ENCODE measurements at regions not wholly inside any gene's neighbourhood (a gene's known extent, or its start where the extent isn't known, plus 50 kb on each side); places are given as distances from the start of the nearest gene placed in this dataset.
"Not testable (repeated sequence)": the region's sequence is repeated elsewhere in the genome, so short reads cannot be mapped to it uniquely, and the experiment has no call there.

DNA sequence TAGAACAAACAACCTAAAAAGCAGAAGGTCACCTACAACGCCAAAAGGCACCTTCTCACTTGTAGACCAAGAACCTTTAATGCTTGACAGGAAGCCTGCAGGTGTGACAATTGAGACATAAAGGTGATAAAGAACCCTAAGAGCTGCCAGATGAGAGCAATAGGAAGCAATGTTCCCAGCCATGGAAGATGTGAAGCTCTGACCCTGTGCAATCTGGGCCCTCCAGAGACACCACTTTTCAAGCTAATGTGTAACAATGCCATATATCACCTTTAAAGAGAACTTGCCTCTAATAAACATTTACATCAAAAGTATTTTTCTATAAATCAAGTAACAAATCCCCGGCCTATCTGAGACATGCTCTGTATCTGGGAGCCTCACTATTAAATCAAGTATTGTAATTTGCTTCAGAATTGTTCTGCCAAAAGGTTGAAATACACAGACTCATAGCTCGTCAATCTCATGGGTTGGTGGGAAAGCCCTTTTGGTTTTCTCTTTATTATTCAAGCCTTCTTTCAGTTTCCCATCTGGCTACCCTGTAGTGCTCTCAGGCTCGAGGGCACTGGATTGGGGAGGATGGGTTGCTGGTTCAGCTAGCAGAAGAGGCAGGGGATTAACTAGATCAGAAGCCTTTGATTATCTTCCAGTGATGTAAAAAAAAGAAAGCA, 368.9 kb downstream of the BUD13 start:
- DNase-seq = no peak

DNA sequence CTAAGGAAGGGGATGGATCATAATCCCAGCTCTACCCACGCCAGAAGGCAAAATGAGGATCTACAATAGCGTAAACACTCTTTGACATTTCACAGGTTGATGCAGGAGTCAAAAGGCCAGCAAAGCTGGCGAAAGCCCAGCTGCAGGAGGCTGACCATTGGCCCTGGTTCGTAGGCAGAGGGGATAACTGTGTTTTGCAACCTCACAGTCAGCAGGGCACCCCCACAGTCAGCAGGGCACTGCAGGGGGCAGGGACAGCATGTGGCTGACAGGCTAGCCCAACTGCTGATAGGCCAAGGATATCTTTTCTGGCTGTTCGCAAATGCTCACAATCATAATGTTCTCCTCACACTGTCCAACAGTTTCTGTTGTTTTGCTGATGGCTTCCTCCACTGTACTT, 372.7 kb downstream of the BUD13 start:
- no peak for DNase-seq

DNA sequence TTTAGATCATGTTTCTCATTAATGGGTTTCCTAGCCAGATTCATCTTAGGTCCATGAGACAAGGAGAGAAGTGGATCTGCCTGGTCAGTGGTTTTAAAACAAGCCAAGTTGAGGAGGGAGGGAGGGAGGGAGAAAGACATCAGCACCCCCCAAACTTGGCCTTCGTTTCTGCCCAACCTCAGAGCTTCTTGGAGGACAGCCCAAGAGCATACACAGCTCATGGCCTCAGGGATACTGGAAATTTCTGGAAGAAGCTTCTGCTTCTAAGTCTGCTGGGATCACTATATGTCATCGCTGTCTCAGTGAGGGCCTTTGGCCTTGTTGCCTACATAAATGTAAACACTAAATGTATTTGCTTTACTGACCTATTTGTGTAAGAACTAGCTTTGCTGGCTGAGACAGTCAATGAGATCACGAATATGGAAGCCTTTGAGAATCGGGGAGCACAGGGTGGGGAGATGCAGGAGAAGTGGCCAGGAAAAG, 375.1 kb downstream of the BUD13 start:
- no peak for DNase-seq

DNA sequence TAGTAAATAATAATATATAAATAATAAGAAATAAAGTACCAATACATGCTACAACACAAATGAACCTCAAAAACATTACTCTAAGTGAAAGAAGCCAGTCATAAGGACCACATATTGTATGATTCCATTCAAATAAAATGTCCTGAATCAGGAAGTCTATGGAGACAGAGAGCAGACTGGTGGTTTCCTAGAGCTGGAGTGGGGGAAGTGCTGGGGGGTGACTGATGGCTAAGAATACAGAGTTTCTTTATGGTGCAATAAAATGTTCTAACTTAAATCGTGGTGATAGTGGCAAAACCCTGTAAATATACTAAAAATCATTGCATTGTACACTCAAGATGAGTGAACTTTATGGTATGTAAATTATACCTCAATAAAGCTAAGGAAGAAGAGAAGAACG, 376.5 kb downstream of the BUD13 start:
- DNase-seq = no peak

DNA sequence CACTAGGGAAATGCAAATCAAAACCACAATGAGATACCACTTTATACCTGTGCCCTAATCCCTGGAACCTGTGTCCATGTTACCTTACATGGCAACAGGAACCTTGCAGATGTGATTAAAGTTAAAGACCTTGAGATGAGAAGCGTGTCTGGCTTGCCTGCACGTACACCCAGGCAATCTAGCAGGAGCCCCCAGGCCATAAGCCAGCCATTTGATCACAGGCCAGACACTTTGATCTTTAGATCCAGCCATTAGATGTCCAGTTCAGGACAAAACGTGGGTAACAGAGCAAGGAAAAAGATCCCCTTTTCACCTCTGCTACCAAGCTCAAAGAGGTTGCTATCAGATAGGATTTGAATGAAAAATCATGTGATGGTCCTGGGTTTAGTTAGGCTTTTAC, 378.8 kb downstream of the BUD13 start:
- DNase-seq = no peak

DNA sequence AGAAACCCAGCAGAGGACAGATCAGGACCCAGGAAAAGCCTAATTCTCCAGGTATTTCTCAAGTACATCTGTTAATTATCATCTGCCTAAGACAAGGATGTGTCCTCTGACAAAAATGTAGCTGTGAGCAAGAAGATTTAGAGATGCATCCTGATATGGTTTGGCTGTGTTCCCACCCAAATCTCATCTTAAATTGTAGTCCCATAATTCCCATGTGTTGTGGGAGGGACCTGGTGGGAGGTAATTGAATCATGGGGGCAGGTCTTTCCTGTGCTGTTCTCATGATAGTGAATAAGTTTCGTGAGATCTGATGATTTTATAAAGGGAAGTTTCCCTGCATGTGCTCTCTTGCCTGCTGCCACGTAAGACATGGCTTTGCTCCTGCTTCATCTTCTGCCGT, 381.8 kb downstream of the BUD13 start:
- no peak for DNase-seq

DNA sequence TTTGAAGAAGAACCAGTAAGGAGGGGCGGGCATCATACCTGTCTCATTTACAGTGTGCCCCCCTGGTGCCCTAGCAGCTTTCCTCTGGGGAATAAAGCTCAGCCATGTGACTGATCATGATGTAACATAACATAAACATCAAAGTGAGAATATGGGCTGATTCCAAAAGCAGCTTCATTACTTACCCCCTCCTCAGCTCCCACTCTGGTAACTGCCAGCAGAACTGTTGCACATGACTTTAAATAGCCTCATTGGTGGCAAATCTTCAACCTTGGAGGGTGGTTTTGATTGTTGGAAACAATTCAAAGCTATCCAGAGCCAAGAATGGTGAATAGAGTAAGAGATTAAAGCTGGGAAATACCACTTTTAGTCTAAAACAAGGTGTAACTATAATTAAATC, 384.6 kb downstream of the BUD13 start:
- DNase-seq = no peak

DNA sequence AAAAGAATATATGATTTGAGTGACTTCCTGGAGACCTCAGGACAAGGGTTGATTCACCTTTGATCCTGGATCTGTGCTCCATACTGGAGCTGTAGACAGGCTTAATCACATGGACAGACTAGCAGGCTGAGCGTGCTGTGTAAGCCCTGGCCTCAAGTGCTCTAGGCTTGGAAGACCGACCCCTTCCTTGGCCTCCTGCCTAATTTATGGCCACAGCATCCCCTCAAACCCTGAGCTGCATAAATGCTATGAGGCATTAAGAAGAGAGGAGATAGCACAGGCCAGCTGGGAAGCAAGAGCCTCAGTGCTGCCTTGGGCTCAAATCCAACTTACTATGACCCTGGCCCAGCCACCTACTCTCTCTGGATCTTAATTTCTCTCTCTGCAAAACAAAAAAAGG, 385.1 kb downstream of the BUD13 start:
- no peak for DNase-seq

DNA sequence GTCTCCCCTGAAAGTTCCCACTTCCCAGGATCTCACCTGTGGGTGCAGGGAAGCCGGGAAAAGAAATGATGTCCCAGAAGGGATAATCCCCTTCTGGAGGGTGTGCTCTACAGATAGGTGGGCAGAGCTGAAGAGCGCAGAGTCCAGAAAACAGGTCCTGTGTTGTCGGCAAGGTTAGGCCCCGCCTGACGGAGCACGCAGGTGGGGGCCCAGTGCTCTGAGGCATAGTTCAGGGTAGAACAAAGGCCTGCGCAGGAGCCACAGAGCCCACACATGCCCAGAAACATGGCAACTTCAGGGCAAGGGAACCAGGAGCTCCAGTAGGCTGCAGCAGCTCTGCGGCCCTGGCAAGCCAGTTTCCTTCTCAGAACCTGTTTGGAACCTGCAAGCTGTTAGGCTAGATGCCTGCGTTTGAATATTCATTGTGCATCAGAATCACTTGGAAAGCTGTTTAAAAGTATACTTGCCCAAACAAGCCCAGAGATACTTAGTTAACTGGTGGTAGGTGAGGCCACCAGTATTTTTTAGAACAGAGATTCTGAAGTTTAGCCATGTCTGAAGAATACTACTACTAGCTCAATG, 386.6 kb downstream of the BUD13 start:
- DNase-seq = no peak

DNA sequence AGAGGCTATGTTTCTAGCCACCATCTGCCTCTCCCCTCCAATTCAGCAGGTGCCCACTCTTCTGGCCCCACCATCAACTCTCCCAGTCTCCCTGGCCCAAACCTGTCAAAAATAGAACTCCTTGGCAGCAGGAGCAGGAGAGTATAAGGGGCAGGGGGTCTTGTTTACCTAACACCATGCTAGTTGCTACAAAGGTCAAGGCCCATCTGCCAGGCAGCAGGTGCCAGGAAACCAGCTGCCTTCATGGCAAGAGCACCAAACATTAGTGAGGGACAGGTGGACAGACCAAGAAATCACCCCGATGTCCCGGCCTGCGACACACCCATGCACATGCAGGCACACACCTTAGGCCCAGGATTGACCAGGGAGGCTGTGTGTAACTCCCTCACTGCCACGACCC, 387.9 kb downstream of the BUD13 start:
- no peak for DNase-seq

DNA sequence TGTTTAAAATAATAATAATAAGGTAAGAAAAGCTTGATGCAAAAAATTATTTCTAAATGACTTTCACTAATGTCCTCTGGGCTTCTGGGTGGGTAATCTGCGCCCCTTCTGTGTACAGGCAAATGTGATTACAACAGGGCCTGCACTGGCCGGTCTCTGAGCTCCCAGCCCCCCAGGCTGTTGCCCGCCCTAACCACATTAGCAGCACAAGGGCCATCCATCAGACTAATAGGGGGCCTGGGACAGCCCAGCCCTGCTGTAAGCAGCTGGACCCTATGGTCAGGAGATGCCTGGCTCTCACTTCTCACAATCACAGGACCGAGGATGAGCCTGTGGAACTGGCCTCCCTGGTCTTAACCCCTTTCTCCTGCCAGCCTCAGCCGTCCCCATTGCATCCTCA, 388.4 kb downstream of the BUD13 start:
- DNase-seq = no peak

DNA sequence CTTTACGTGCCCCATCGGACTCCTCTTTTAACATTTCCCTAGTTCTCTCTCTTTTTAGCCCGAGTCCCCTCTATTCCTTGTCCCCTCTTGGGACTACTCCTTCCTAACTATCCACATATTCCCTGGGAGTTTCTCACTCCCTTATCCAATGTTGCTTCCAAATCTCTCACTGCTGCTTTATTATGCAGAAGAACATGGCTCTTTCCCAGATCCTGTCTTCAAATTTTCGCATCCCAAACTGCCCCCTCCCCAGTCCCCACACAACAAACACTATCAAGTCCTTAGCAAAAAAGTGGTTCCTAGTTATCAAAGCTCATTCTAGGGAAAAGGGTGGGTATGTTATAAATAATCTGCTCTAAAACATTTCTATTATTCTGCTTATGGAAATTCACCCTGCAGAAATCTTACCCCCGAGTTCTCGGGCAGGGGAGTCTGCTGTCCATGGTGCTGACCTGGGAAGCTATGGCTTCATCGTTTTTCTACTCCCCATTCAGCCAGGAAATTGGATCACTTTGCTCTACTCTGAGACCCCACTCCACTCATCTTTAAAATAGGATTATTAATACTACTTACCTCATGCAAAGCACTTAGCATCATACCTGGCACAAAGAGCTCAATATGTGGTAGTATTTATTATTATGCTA, 393.5 kb downstream of the BUD13 start:
- DNase-seq = no peak

DNA sequence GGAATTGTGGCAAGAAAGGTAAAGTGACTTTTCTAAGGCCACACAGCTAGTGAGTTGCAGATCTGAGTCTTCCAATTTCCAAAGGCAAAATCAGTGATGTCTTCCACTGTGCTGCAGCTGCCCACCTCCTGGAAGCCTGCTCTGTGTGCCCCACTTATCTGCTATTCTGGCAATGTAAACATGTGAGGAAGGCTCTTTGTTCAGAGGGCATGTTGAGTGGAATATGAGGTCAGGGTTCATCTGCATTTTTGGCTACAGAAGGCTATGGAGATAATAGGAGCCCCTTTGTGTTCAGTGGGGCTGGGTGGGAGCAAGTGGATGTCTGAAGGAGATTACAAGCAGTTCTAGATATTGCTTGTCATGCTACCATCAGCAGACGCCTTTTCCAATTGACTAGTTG, 396.2 kb downstream of the BUD13 start:
- DNase-seq = no peak

DNA sequence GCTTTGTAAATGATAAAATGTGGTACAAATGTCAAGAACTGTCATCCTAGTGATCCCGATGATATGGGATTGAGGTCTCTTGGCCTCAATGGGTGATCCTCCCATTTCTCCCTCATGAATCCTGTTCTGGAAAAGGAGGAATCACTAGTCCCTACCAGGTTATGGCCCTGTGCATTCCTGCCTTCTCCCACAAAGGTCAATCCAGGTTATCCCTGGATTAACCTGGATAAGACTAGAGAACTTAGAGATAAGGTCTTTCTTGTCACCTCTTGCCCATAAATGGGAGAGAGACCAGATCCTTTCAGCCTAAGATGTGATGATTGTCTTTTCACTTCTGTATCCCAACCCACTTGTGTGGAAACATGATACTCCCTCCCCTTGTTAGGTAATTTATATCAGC, 396.7 kb downstream of the BUD13 start:
- no peak for DNase-seq

DNA sequence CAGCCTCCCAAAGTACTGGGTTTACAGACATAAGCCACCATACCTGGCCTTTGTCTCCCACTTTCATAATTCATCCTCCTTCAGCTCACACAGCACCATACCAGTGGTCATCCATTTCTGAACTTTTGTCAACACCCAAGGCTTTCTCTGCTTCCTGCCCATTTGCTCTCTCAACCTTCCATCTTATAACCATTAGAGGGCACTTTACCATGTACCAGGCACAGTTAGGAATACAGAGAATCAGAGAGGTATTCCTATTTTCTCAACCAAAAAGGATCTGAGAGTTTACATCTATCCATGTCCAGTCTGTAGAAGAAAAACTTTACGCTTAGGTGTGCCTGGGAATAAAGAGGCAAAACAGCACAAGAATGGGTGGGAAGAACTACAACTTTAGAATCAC, 397.6 kb downstream of the BUD13 start:
- DNase-seq = no peak

DNA sequence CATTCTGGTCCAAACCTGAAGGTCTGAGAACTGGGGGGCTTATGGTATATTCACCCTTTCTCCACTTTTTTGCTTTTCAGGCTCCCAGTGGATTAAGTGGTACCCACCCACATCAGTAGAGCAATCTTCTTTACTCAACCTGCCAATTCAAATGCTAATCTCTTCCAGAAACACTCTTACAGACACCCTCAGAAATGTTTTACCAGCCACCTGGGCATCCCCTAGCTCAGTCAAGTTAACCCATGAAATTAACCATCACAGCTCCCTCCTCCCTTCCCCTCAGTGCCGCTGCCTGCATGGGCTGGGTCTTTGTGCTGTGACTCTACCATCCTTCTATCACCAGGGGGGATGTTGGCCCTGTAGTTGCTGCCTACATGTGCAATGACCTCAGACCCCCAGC, 398.7 kb downstream of the BUD13 start:
- DNase-seq = no peak

DNA sequence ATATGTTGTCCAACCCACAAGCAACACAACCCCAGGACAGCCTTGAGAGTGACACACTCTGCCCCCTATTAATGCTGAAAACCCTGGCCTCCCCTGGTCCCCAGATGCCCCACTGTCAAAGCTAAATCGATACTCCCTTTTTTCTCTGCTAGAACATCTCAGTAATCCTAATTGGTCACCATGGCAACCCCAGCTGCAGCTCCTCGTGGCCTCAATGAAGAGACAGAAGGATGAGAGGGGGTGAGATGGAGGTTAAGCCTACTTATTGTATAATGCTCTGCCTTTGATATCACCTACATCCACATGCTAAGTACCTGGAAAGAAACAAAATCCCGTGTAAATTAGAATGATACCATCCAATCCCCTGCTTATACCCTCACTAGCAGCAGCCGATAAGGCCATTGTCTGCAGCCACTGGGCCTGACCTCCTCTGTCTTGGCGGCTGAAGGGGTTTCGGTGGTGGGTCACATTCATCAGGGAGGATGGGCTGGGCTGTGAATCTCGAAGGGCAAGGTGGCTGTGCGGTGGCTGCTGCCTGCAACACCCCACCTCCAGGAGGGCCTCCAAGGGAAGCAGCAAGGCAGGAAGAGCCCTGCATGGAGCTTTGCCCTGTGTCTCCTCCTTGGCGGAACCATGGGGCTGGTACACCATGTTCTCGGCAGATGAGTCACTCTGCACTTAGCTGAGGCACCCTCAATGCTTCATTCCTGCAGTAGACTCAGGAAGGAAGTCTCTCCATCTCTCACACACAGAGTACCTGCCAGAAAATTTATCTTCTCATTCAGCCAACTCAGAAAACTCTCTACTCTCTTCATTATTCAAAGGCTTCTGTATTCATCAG, 399.5 kb downstream of the BUD13 start:
- DNase-seq = no peak

DNA sequence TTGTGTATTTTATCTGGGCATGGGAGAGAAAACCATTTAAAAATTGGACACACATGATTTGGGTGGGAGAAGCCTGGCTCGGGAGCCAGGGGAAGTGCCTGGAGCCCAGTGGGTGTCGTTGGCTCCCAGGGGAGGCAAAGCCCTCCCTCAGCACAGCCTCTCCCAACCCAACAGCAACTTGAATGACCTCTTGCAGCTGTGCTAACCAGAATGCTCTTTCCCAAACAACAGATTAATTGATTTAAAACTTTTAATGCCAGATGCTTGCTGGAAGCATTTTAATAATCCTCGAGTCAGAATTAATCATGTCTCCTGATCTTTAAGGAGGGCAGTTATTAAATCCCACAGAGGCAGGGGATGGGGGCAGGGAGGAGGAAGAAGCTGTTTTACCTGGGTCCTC, 401.6 kb downstream of the BUD13 start:
- no peak for DNase-seq

DNA sequence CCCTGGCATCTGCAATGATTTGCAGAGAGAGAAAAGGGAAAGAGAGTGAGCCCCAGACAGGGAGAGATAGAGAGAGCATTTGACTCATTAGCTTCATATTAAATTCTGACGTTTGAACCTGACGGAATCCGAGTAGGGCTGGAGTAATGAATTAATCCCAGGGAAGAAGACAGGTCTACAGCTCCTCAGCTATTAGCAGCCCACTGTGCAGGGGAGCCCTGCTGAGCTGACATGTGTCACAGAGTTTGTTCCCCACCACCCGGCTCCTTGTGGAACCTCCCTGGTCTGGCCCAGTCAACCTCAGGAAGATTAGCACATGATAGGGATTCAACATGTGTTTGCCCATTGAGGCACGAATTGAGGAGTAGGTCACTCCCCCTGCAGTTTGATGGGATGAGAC, 404.0 kb downstream of the BUD13 start:
- no peak for DNase-seq

DNA sequence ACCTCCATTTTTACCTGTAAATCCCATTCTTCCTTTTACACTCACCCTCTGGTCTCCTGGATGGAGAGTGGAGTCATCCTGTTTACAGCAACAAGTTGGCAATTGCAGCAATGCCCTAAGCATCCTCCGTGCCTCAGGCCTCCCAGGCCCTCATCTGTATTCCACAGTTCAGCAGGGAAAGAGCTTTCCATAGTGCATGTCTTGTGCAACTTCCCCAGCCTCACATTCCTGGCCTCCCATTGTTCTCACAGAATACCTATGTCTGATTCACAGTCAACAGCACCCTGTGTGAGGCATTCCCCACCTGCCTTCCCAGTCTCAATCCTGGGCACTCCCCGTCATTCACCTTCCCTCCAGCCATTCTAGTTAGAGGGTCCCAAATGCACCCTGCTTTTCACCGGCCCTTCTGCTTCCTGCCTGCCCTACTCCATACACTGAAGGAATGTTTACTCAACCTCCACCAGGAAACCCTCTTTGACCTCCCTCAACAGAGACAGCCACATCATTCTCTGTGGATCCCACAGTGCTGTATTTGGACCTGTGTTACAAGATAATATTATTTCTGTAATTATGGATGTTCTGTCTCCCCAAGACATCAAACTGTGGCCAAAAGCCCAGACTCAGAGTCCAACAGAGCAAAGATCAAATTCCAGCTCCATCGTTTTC, 405.7 kb downstream of the BUD13 start:
- DNase-seq = no peak

DNA sequence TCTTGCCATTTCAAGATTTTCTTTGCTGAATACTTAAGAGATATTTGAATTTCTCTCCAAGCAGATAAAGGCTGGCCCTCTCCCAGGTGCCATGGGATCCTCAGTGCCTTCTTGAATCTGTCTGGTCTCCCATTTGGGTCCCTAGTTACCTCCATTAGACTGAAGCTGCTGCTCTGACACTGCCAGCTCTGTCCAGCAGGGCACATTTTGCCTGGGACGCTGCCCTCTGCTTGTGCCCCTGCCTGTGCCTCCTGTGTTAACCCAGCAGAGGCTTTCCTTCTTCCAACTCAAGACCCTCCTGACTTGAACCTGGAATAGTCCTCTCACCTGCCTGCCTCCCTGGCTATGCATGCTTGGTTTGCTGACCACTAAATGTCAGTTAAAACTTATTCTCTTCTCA, 406.3 kb downstream of the BUD13 start:
- no peak for DNase-seq

DNA sequence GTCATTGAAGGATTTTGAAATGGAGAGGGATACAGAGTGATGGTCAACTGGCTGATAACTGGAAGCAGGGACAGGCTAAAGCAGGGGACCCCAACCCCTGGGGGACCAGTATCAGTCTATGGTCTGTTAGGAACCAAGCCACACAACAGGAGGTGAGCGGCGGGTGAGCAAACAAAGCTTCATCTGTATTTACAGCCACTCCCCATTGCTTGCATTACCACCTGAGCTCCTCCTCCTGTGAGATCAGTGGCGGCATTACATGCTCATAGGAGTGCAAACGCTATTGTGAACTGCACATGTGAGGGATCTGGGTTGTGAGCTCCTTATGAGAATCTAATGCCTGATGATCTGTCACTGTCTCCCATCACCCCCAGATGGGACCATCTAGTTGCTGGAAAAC, 407.9 kb downstream of the BUD13 start:
- DNase-seq = not testable (repeated sequence)

DNA sequence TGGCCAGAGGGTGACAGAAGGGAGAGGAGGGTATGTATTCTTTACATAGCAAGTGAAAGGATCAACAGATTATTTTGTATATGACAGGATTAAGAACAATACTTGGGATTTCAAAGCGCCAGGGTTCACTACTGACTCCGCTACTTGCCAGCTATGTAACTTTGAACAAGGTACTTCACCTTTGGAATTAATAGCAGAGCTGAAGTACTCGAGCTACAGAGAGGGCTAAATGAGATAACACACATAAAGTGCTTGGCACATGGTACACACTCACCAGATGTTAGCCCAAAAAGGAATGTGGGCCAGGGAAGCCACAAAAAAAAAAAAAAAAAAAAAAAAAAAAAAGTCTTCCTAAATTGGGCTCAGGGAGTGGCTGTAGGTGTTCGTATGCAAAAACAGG, 408.4 kb downstream of the BUD13 start:
- no peak for DNase-seq
